GM23248 (cell line): ENCODE measurements at regions not wholly inside any gene's neighbourhood (a gene's known extent, or its start where the extent isn't known, plus 50 kb on each side); places are given as distances from the start of the nearest gene placed in this dataset.

Experiments
- EZH2 ChIP-seq: fragments of 200-600 bp; sonication (generic); IDR thresholded peaks from 2 replicates; pipeline ENCODE4 v1.6.1; 2018; ENCODE audit warnings: antibody characterized with exemption, mild to moderate bottlenecking; ENCODE audit not compliant: insufficient read depth, poor library complexity, severe bottlenecking
- EZH2phosphoT487 ChIP-seq: fragments of 200-600 bp; sonication (generic); IDR thresholded peaks from 2 replicates; pipeline ENCODE4 v1.6.1; 2018; ENCODE audit warnings: antibody characterized with exemption, moderate library complexity, mild to moderate bottlenecking, low read depth; ENCODE audit not compliant: insufficient read depth

- TF ChIP-seq EZH2 (no peak), EZH2phosphoT487 (no peak)
These were observed 70.6 kb downstream of the NPS start for GRCh38 chr10:127619546-127620325.
